ENCODE measurements at regions not wholly inside any gene's neighbourhood (a gene's known extent, or its start where the extent isn't known, plus 50 kb on each side); places are given as distances from the start of the nearest gene placed in this dataset.

- no peak overlapping the region for H3K4me3 ChIP-seq
- no peaks in the 10 kb centered on the region for H3K36me3 ChIP-seq
- no peaks in the 10 kb centered on the region; the same call in 1 of the 2 replicates for H3K27me3 ChIP-seq (replicated peaks)
- no peaks in the 10 kb centered on the region for H3K4me1 ChIP-seq (replicated peaks)
- no peak overlapping the region for H3K27ac ChIP-seq
- DNase-seq (ENCODE audit: low read depth in 1 of 2, low spot score in 2 of 2), result no peak
- H3K9me3 ChIP-seq (replicated peaks), result no peaks in the 10 kb centered on the region
Observed at GRCh38 chr1:213840575-213840974, 147.2 kb upstream of the PROX1 start.

GRCh38 chr1:213844632-213845031, 143.1 kb upstream of the PROX1 start:
- H3K9me3 ChIP-seq (replicated peaks), result no peaks in the 10 kb centered on the region
- H3K4me1 ChIP-seq (replicated peaks), result no peaks in the 10 kb centered on the region
- H3K36me3 ChIP-seq, result no peaks in the 10 kb centered on the region
- no peak overlapping the region for H3K27ac ChIP-seq
- no peak overlapping the region for H3K4me3 ChIP-seq
- no peak for DNase-seq (ENCODE audit: low read depth in 1 of 2, low spot score in 2 of 2)
- H3K27me3 ChIP-seq (replicated peaks), result no peaks in the 10 kb centered on the region; the same call in 1 of the 2 replicates

GRCh38 chr1:213852107-213852506, 135.7 kb upstream of the PROX1 start:
- no peaks in the 10 kb centered on the region for H3K4me1 ChIP-seq (replicated peaks)

GRCh38 chr1:213858581-213858980, 129.2 kb upstream of the PROX1 start:
- no peaks in the 10 kb centered on the region for H3K36me3 ChIP-seq
- no peaks in the 10 kb centered on the region; the same call in 1 of the 2 replicates for H3K27me3 ChIP-seq (replicated peaks)
- H3K9me3 ChIP-seq (replicated peaks), result no peaks in the 10 kb centered on the region
- H3K27ac ChIP-seq, result no peak overlapping the region
- no peaks in the 10 kb centered on the region for H3K4me1 ChIP-seq (replicated peaks)
- no peak for DNase-seq (ENCODE audit: low read depth in 1 of 2, low spot score in 2 of 2)
- H3K4me3 ChIP-seq, result no peak overlapping the region

More at GRCh38 chr1:213852107-213852506, 135.7 kb upstream of the PROX1 start:
- H3K36me3 ChIP-seq, result no peaks in the 10 kb centered on the region
- H3K27ac ChIP-seq, result no peak overlapping the region
- no peaks in the 10 kb centered on the region for H3K27me3 ChIP-seq (replicated peaks)
- H3K9me3 ChIP-seq (replicated peaks), result no peaks in the 10 kb centered on the region
- no peak overlapping the region for H3K4me3 ChIP-seq
- no peak for DNase-seq (ENCODE audit: low read depth in 1 of 2, low spot score in 2 of 2)

- DNase-seq (ENCODE audit: low read depth in 1 of 2, low spot score in 2 of 2), result no peak
- Histone ChIP-seq H3K27me3 (replicated peaks) (no peaks in the 10 kb centered on the region; the same call in 1 of the 2 replicates), H3K9me3 (replicated peaks) (no peaks in the 10 kb centered on the region), H3K4me3 (no peak overlapping the region), H3K36me3 (no peaks in the 10 kb centered on the region), H3K4me1 (replicated peaks) (no peaks in the 10 kb centered on the region), H3K27ac (no peak overlapping the region)
Observed at GRCh38 chr1:213861841-213862240, 125.9 kb upstream of the PROX1 start.

- no peaks in the 10 kb centered on the region for H3K4me1 ChIP-seq (replicated peaks)
- H3K27ac ChIP-seq, result no peak overlapping the region
- no peaks in the 10 kb centered on the region for H3K36me3 ChIP-seq
- no peak for DNase-seq (ENCODE audit: low read depth in 1 of 2, low spot score in 2 of 2)
- no peaks in the 10 kb centered on the region for H3K9me3 ChIP-seq (replicated peaks)
- no peak overlapping the region for H3K4me3 ChIP-seq
- no peaks in the 10 kb centered on the region; the same call in 1 of the 2 replicates for H3K27me3 ChIP-seq (replicated peaks)
Observed at GRCh38 chr1:213864091-213864490, 123.7 kb upstream of the PROX1 start.

GRCh38 chr1:213868482-213868881, 119.3 kb upstream of the PROX1 start:
- Histone ChIP-seq H3K4me3 (no peak overlapping the region), H3K4me1 (replicated peaks) (no peaks in the 10 kb centered on the region), H3K27ac (no peak overlapping the region), H3K9me3 (replicated peaks) (no peaks in the 10 kb centered on the region), H3K27me3 (replicated peaks) (no peaks in the 10 kb centered on the region), H3K36me3 (no peaks in the 10 kb centered on the region)
- DNase-seq (ENCODE audit: low read depth in 1 of 2, low spot score in 2 of 2), result no peak

GRCh38 chr1:213871179-213871578, 116.6 kb upstream of the PROX1 start:
- H3K27ac ChIP-seq, result no peak overlapping the region
- H3K4me1 ChIP-seq (replicated peaks), result no peaks in the 10 kb centered on the region
- no peaks in the 10 kb centered on the region for H3K9me3 ChIP-seq (replicated peaks)
- H3K4me3 ChIP-seq, result no peak overlapping the region
- no peaks in the 10 kb centered on the region for H3K27me3 ChIP-seq (replicated peaks)
- H3K36me3 ChIP-seq, result no peaks in the 10 kb centered on the region
- DNase-seq (ENCODE audit: low read depth in 1 of 2, low spot score in 2 of 2), result no peak

GRCh38 chr1:213874789-213875188, 113.0 kb upstream of the PROX1 start:
- Histone ChIP-seq H3K4me1 (replicated peaks) (no peaks in the 10 kb centered on the region), H3K27ac (no peak overlapping the region), H3K4me3 (no peak overlapping the region), H3K36me3 (no peaks in the 10 kb centered on the region), H3K27me3 (replicated peaks) (no peaks in the 10 kb centered on the region), H3K9me3 (replicated peaks) (no peaks in the 10 kb centered on the region)
- DNase-seq (ENCODE audit: low read depth in 1 of 2, low spot score in 2 of 2), result no peak

- no peaks in the 10 kb centered on the region for H3K4me1 ChIP-seq (replicated peaks)
- no peaks in the 10 kb centered on the region for H3K27me3 ChIP-seq (replicated peaks)
- H3K4me3 ChIP-seq, result no peak overlapping the region
- no peak for DNase-seq (ENCODE audit: low read depth in 1 of 2, low spot score in 2 of 2)
- H3K36me3 ChIP-seq, result no peaks in the 10 kb centered on the region
- no peak overlapping the region for H3K27ac ChIP-seq
- H3K9me3 ChIP-seq (replicated peaks), result no peaks in the 10 kb centered on the region
Observed at GRCh38 chr1:213876531-213876930, 111.2 kb upstream of the PROX1 start.

- DNase-seq (ENCODE audit: low read depth in 1 of 2, low spot score in 2 of 2), result no peak
- Histone ChIP-seq H3K9me3 (replicated peaks) (no peaks in the 10 kb centered on the region), H3K36me3 (no peaks in the 10 kb centered on the region), H3K4me1 (replicated peaks) (no peaks in the 10 kb centered on the region), H3K27me3 (replicated peaks) (no peaks in the 10 kb centered on the region), H3K27ac (no peak overlapping the region), H3K4me3 (no peak overlapping the region)
Observed at GRCh38 chr1:213883618-213884017, 104.2 kb upstream of the PROX1 start.

GRCh38 chr1:213884402-213884801, 103.4 kb upstream of the PROX1 start:
- Histone ChIP-seq H3K9me3 (replicated peaks) (no peaks in the 10 kb centered on the region), H3K36me3 (no peaks in the 10 kb centered on the region), H3K27ac (no peak overlapping the region), H3K4me1 (replicated peaks) (no peaks in the 10 kb centered on the region), H3K27me3 (replicated peaks) (no peaks in the 10 kb centered on the region), H3K4me3 (no peak overlapping the region)
- no peak for DNase-seq (ENCODE audit: low read depth in 1 of 2, low spot score in 2 of 2)

- no peaks in the 10 kb centered on the region for H3K27me3 ChIP-seq (replicated peaks)
- no peak overlapping the region for H3K27ac ChIP-seq
- H3K9me3 ChIP-seq (replicated peaks), result no peaks in the 10 kb centered on the region
- DNase-seq (ENCODE audit: low read depth in 1 of 2, low spot score in 2 of 2), result no peak
- no peak overlapping the region for H3K4me3 ChIP-seq
- no peaks in the 10 kb centered on the region for H3K4me1 ChIP-seq (replicated peaks)
- H3K36me3 ChIP-seq, result no peaks in the 10 kb centered on the region
Observed at GRCh38 chr1:213884942-213885341, 102.8 kb upstream of the PROX1 start.

- Histone ChIP-seq H3K27ac (no peak overlapping the region), H3K4me1 (replicated peaks) (no peaks in the 10 kb centered on the region), H3K4me3 (no peak overlapping the region), H3K9me3 (replicated peaks) (no peaks in the 10 kb centered on the region), H3K36me3 (no peaks in the 10 kb centered on the region), H3K27me3 (replicated peaks) (no peaks in the 10 kb centered on the region; the same call in 1 of the 2 replicates)
- DNase-seq (ENCODE audit: low read depth in 1 of 2, low spot score in 2 of 2), result no peak
Observed at GRCh38 chr1:213887842-213888241, 99.9 kb upstream of the PROX1 start.
